NT2/D1 (cell line): ENCODE measurements at regions not wholly inside any gene's neighbourhood (a gene's known extent, or its start where the extent isn't known, plus 50 kb on each side); places are given as distances from the start of the nearest gene placed in this dataset.

Experiments
- YY1 ChIP-seq: IDR thresholded peaks from 2 replicates; pipeline ENCODE4 v1.6.1; 2011; ENCODE audit not compliant: insufficient read length, insufficient read depth
- ZNF274 ChIP-seq: IDR thresholded peaks from 2 replicates; pipeline ENCODE4 v1.6.1; 2011; ENCODE audit warnings: mild to moderate bottlenecking, low read depth, low read length

DNA sequence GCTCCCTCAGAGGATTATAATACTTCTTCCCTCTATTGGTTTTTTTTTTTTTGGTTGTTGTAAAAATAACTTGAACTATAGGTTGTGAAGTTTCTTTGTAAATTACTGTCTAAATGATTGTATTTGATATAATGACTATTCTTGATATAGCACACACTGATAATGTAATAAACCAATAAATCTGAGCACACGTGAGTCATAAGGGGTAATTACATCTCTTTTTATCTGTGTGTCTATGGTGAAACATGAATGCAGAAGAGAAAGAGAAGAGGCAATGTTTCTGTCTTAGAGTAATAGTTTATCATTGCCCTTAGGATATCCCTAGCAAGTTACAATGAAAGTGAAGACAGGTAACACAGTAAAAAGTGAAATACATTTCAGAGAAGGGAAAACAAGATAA lies 64.1 kb upstream of the RAPGEF4 start:
- no peak for TF ChIP-seq ZNF274
- no peak for TF ChIP-seq YY1
